ENCODE measurements at regions not wholly inside any gene's neighbourhood (a gene's known extent, or its start where the extent isn't known, plus 50 kb on each side); places are given as distances from the start of the nearest gene placed in this dataset.

- H3K9me3 ChIP-seq (ENCODE audit: control insufficient read depth, insufficient read depth, low read length) = peaks cover 3% of the 10 kb centered on the region; the same call in 1 of the 2 replicates
- H3K9ac ChIP-seq (ENCODE audit: low read depth, low read length) = no peak overlapping the region
- H2BK120ac ChIP-seq (ENCODE audit: low read depth, low read length) = no peak overlapping the region
- no peak overlapping the region for H2BK5ac ChIP-seq (ENCODE audit: low read depth, low read length, poor library complexity, severe bottlenecking)
- H3K4me1 ChIP-seq (ENCODE audit: control insufficient read depth, insufficient read depth, low read length) = no peaks in the 10 kb centered on the region
- no peaks in the 10 kb centered on the region for H3K79me1 ChIP-seq (ENCODE audit: low read depth in 1 of 2, low read length in 2 of 2)
- CTCF ChIA-PET = no interaction called here
- in situ Hi-C loops (cut with MboI; ENCODE audit: low sequenced_read_pairs) (no loop called here), dilution Hi-C loops (cut with HindIII; ENCODE audit: low sequenced_read_pairs, unreplicated experiment) (no loop called here), intact Hi-C loops (cut with micrococcal nuclease) (no loop called here)
- H2BK20ac ChIP-seq (ENCODE audit: low read depth, low read length) = no peak overlapping the region
- H2AFZ ChIP-seq (replicated peaks; ENCODE audit: low read length, poor library complexity) = no peak overlapping the region
- no TSS peak for BruUV-seq (replicated peaks)
- no peaks in the 10 kb centered on the region for H4K20me1 ChIP-seq (ENCODE audit: insufficient read depth, low read length)
- no peak overlapping the region for H3K27ac ChIP-seq (ENCODE audit: insufficient read depth, low read length)
- no peak overlapping the region for H4K91ac ChIP-seq (ENCODE audit: insufficient read depth, low read depth, low read length)
- no peaks in the 10 kb centered on the region for H3K36me3 ChIP-seq (ENCODE audit: control insufficient read depth, insufficient read depth, low read length)
- no peak for ATAC-seq (ENCODE audit: low read depth)
- POLR2A ChIA-PET (ENCODE audit: unreplicated experiment) = no interaction called here
- no peaks in the 10 kb centered on the region for H3K9me1 ChIP-seq (ENCODE audit: insufficient read depth, low read length)
- H3K4ac ChIP-seq (ENCODE audit: low read depth, low read length) = no peak overlapping the region
- no peak overlapping the region for H3K56ac ChIP-seq (ENCODE audit: extremely low read depth, insufficient read depth, low read length)
- no peak overlapping the region for H2AK9ac ChIP-seq (replicated peaks; ENCODE audit: low read depth, low read length, poor library complexity)
- H2BK15ac ChIP-seq (ENCODE audit: low read depth, low read length) = no peak overlapping the region
- H4K8ac ChIP-seq (ENCODE audit: low read depth in 2 of 2, low read length in 2 of 2) = no peak overlapping the region
- no peak overlapping the region for H2AK5ac ChIP-seq (ENCODE audit: low read depth, low read length)
- no peak overlapping the region for H3K4me3 ChIP-seq (ENCODE audit: insufficient read depth, low read depth, low read length)
- no peaks in the 10 kb centered on the region for H3K27me3 ChIP-seq (ENCODE audit: control insufficient read depth, insufficient read depth, low read length)
- H3K14ac ChIP-seq (replicated peaks; ENCODE audit: low read depth, low read length) = no peak overlapping the region
- no peak overlapping the region for H3K23ac ChIP-seq (ENCODE audit: low read depth, low read length)
- no peak for DNase-seq
- H3K18ac ChIP-seq (ENCODE audit: low read depth, low read length) = no peak overlapping the region
- no CpG with 5 or more reads among the region's 6 CpGs for WGBS, 2 experiments (ENCODE audit: extremely low coverage in 2 of 2, insufficient read length in 1 of 2)
- no peak for TF ChIP-seq RCOR1 (IDR thresholded peaks at IDR 0.05; ENCODE audit: insufficient replicate concordance, low read length)
- TF ChIP-seq RAD21 (IDR thresholded peaks at IDR 0.05; ENCODE audit: low read length) = no peak
- TF ChIP-seq FOS (IDR thresholded peaks at IDR 0.05; ENCODE audit: low read depth, low read length) = no peak
- TF ChIP-seq ELK1 (IDR thresholded peaks at IDR 0.05; ENCODE audit: borderline replicate concordance, low read depth, low read length) = no peak
- TF ChIP-seq CTCF (conservative IDR thresholded peaks at IDR 0.05; ENCODE audit: low read depth, low read length) = no peak
- no peak for TF ChIP-seq MAFK (IDR thresholded peaks at IDR 0.05; ENCODE audit: low read depth, low read length)
- TF ChIP-seq MAZ (IDR thresholded peaks at IDR 0.05; ENCODE audit: borderline replicate concordance, low read depth, low read length) = no peak
- H4K5ac ChIP-seq (ENCODE audit: low read depth, low read length) = no peak overlapping the region
- H3K4me2 ChIP-seq (ENCODE audit: low read depth, low read length) = no peak overlapping the region
Observed at GRCh38 chr15:45831787-45832186, 197.0 kb downstream of the SQOR start.

Measured in IMR-90 (cell line).